A549 (cell line): ENCODE measurements at regions not wholly inside any gene's neighbourhood (a gene's known extent, or its start where the extent isn't known, plus 50 kb on each side); places are given as distances from the start of the nearest gene placed in this dataset.
"Not testable (repeated sequence)": the region's sequence is repeated elsewhere in the genome, so short reads cannot be mapped to it uniquely, and the experiment has no call there.

Experiments used
- ATAC-seq, 2 experiments: fragments of 200-7000 bp in 1 of 2; fragments of >200 bp in 1 of 2; cut with Nextera tagmentation in 1 of 2; cut with Tn5 transposase in 1 of 2; 3 replicates each; pipeline versions ENCODE4 v1.8.0 to v1.9.1; 2018 to 2020; ENCODE audit warnings: mild to moderate bottlenecking in 1 of 2, moderate library complexity in 1 of 2
- CTCF ChIA-PET: fragments of 300-600 bp; sonication (Branson Sonifier 250); formaldehyde crosslinking; extraction: SDS; loops from one replicate; lab custom pipeline; 2021; ENCODE audit warnings: antibody characterized with exemption, inconsistent platforms; lab: Yijun Ruan, JAX
- POLR2A ChIA-PET: fragments of 350-600 bp; formaldehyde crosslinking; extraction: SDS; loops from one replicate; lab custom pipeline; 2021; ENCODE audit warnings: antibody characterized with exemption, inconsistent platforms; lab: Yijun Ruan, JAX
- DNase-seq, 2 experiments: peaks; one replicate each; pipeline versions ENCODE4 v3.0.0 to v3.0.0-alpha.2; 2011 to 2016; ENCODE audit warnings: low read depth in 1 of 2, low spot score in 1 of 2
- FAIRE-seq: peaks from 2 replicates; lab custom pipeline; 2011; peaks lifted over from hg19 to GRCh38; lab: Jason Lieb, UNC
- H3K27ac ChIP-seq, 2 experiments: fragments of >200 bp; sonication (Bioruptor Twin); formaldehyde crosslinking; 3 replicates each; pipeline ENCODE4 v1.5.1; 2016 to 2017
- H3K4me1 ChIP-seq: fragments of >200 bp; sonication (Bioruptor Twin); formaldehyde crosslinking; 3 replicates; pipeline ENCODE4 v1.6.1; 2016
- H3K4me2 ChIP-seq: fragments of >200 bp; sonication (Bioruptor Twin); formaldehyde crosslinking; 3 replicates; pipeline ENCODE4 v1.6.1; 2016
- H3K4me3 ChIP-seq: fragments of >200 bp; sonication (Bioruptor Twin); formaldehyde crosslinking; 3 replicates; pipeline ENCODE4 v1.5.1; 2016
- H3K9me3 ChIP-seq: fragments of >200 bp; sonication (Bioruptor Twin); formaldehyde crosslinking; 3 replicates; pipeline ENCODE4 v1.6.1; 2016
- EHMT2 ChIP-seq: fragments of 200-600 bp; sonication (generic); IDR thresholded peaks from 2 replicates; pipeline ENCODE4 v1.6.1; 2016; ENCODE audit warnings: antibody characterized with exemption, low read depth, mild to moderate bottlenecking, moderate library complexity
- ELK1 ChIP-seq: fragments of 150-350 bp; IDR thresholded peaks from 2 replicates; pipeline ENCODE4 v1.6.1; 2014; ENCODE audit warnings: low read depth, mild to moderate bottlenecking, low read length
- EP300 ChIP-seq, 2 experiments: fragments of >200 bp; sonication (Bioruptor Twin); formaldehyde crosslinking; IDR thresholded peaks; 2 replicates in 1 of 2; 3 replicates in 1 of 2; pipeline ENCODE4 v1.6.1; 2016 to 2017
- GATA3 ChIP-seq: IDR thresholded peaks from 2 replicates; pipeline ENCODE4 v1.6.1; 2012; ENCODE audit warnings: borderline replicate concordance
- HDAC2 ChIP-seq: fragments of 200-600 bp; sonication (generic); IDR thresholded peaks from 2 replicates; pipeline ENCODE4 v1.6.1; 2016
- HES2 ChIP-seq: fragments of >200 bp; sonication (Bioruptor Twin); formaldehyde crosslinking; IDR thresholded peaks from 2 replicates; pipeline ENCODE4 v1.6.1; 2016
- HOXB13 ChIP-seq: fragments of 250-450 bp; sonication (Bioruptor Pico); IDR thresholded peaks from 2 replicates; pipeline ENCODE4 v1.5.0; 2020; ENCODE audit warnings: low read depth, mild to moderate bottlenecking, moderate library complexity
- HOXB5 ChIP-seq: fragments of 250-450 bp; sonication (Bioruptor Pico); IDR thresholded peaks from 2 replicates; pipeline ENCODE4 v1.5.0; 2020; ENCODE audit warnings: mild to moderate bottlenecking, moderate library complexity
- JUNB ChIP-seq: fragments of >200 bp; sonication (Bioruptor Twin); formaldehyde crosslinking; IDR thresholded peaks from 2 replicates; pipeline ENCODE4 v1.6.1; 2016
- KDM1A ChIP-seq: fragments of 200-600 bp; sonication (generic); IDR thresholded peaks from 2 replicates; pipeline ENCODE4 v1.6.1; 2016; ENCODE audit warnings: low read depth, mild to moderate bottlenecking
- KDM5A ChIP-seq: fragments of 200-600 bp; sonication (generic); IDR thresholded peaks from 2 replicates; pipeline ENCODE4 v1.6.1; 2016; ENCODE audit warnings: antibody characterized with exemption, mild to moderate bottlenecking
- MAFK ChIP-seq: fragments of 450-650 bp; IDR thresholded peaks from 2 replicates; pipeline ENCODE4 v1.6.1; 2014; ENCODE audit not compliant: partially characterized antibody
- MAZ ChIP-seq: fragments of 150-350 bp; IDR thresholded peaks from 2 replicates; pipeline ENCODE4 v1.6.1; 2014; ENCODE audit warnings: antibody characterized with exemption, low read depth, low read length, borderline replicate concordance
- NFE2L2 ChIP-seq: fragments of 150-350 bp; conservative IDR thresholded peaks from 2 replicates; pipeline ENCODE4 v1.6.1; 2014; ENCODE audit warnings: low read length
- NPAS2 ChIP-seq: fragments of 250-450 bp; sonication (Bioruptor Pico); IDR thresholded peaks from 2 replicates; pipeline ENCODE4 v1.8.0; 2022; ENCODE audit warnings: mild to moderate bottlenecking, moderate library complexity, borderline replicate concordance
- NR3C1 ChIP-seq: fragments of >200 bp; sonication (Bioruptor Twin); formaldehyde crosslinking; IDR thresholded peaks from 3 replicates; pipeline ENCODE4 v1.6.1; 2017
- POLR2A ChIP-seq: IDR thresholded peaks from 2 replicates; pipeline ENCODE4 v1.6.1; 2012; ENCODE audit warnings: mild to moderate bottlenecking, low read length
- POLR2AphosphoS2 ChIP-seq: conservative IDR thresholded peaks from 2 replicates; pipeline ENCODE4 v1.6.1; 2012; ENCODE audit warnings: low read length, improper control_type of control experiment, inconsistent platforms
- RAD21 ChIP-seq, 2 experiments: fragments of >200 bp in 1 of 2; sonication (Bioruptor Twin) in 1 of 2; formaldehyde crosslinking in 1 of 2; IDR thresholded peaks in 1 of 2; conservative IDR thresholded peaks in 1 of 2; 2 replicates in 1 of 2; 3 replicates in 1 of 2; pipeline ENCODE4 v1.6.1; 2012 to 2018; ENCODE audit warnings: inconsistent platforms in 1 of 2
- RCOR1 ChIP-seq: fragments of 150-350 bp; IDR thresholded peaks from 2 replicates; pipeline ENCODE4 v1.6.1; 2014; ENCODE audit warnings: antibody characterized with exemption, low read length, low read depth
- ZSCAN20 ChIP-seq: fragments of 250-450 bp; sonication (Bioruptor Pico); IDR thresholded peaks from 2 replicates; pipeline ENCODE4 v1.8.0; 2022; ENCODE audit warnings: mild to moderate bottlenecking, moderate library complexity
- WGBS: methylation state at CpG from one replicate; pipeline ENCODE4 v1.1.6; 2017; ENCODE audit errors: missing lambda C conversion rate; 5-methylcytosine and 5-hydroxymethylcytosine counted together
- TF ChIP-seq, protein P1 (sequence below): IDR thresholded peaks from 2 replicates; pipeline ENCODE4 v1.6.1; 2012; ENCODE audit warnings: low read depth, borderline replicate concordance
- TF ChIP-seq, protein P2 (sequence below): IDR thresholded peaks from 2 replicates; pipeline ENCODE4 v1.6.1; 2012

DNA sequence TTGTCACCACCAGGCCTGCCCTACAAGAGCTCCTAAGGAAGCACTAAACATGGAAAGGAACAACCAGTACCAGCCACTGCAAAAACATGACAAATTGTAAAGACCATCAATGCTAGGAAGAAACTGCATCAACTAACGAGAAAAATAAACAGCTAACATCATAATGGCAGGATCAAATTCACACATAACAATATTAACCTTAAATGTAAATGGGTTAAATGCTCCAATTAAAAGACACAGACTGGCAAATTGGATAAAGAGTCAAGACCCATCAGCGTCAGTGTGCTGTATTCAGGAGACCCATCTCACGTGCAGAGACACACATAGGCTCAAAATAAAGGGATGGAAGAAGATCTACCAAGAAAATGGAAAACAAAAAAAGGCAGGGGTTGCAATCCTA, 77.0 kb upstream of the SAMSN1 start:
- H3K4me1 ChIP-seq, POLR2A ChIA-PET, CTCF ChIA-PET, H3K27ac ChIP-seq, H3K4me2 ChIP-seq, H3K9me3 ChIP-seq, ATAC-seq, H3K4me3 ChIP-seq, DNase-seq, FAIRE-seq: not testable (repeated sequence)
- WGBS: 0% methylated on average over 3 of the region's 3 CpGs

GRCh38 chr21:14620152-14620551, 74.0 kb upstream of the SAMSN1 start:
- no peak overlapping the region for H3K27ac ChIP-seq
- CTCF ChIA-PET: no interaction called here
- 7% methylated on average over 2 of the region's 2 CpGs for WGBS
- H3K4me3 ChIP-seq: no peak overlapping the region
- H3K4me1 ChIP-seq: no peaks in the 10 kb centered on the region
- H3K9me3 ChIP-seq: no peaks in the 10 kb centered on the region
- no peak for TF ChIP-seq NR3C1
- no peak for TF ChIP-seq KDM1A
- TF ChIP-seq MAZ: no peak
- no peak for TF ChIP-seq RAD21 (conservative IDR thresholded peaks at IDR 0.05 in 1 of 2, IDR thresholded peaks at IDR 0.05 in 1 of 2)
- TF ChIP-seq NPAS2: no peak
- no peak for TF ChIP-seq GATA3
- TF ChIP-seq, protein P1, sequence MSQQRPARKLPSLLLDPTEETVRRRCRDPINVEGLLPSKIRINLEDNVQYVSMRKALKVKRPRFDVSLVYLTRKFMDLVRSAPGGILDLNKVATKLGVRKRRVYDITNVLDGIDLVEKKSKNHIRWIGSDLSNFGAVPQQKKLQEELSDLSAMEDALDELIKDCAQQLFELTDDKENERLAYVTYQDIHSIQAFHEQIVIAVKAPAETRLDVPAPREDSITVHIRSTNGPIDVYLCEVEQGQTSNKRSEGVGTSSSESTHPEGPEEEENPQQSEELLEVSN: no peak
- TF ChIP-seq ZSCAN20 (CRISPR knock-in tag): no peak
- TF ChIP-seq POLR2A: no peak
- no peak for TF ChIP-seq ELK1
- TF ChIP-seq, protein P2, sequence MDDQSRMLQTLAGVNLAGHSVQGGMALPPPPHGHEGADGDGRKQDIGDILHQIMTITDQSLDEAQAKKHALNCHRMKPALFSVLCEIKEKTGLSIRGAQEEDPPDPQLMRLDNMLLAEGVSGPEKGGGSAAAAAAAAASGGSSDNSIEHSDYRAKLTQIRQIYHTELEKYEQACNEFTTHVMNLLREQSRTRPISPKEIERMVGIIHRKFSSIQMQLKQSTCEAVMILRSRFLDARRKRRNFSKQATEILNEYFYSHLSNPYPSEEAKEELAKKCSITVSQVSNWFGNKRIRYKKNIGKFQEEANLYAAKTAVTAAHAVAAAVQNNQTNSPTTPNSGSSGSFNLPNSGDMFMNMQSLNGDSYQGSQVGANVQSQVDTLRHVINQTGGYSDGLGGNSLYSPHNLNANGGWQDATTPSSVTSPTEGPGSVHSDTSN: no peak
- TF ChIP-seq HES2: no peak
- TF ChIP-seq JUNB: no peak
- TF ChIP-seq HOXB5: no peak
- no peak for TF ChIP-seq POLR2AphosphoS2
- TF ChIP-seq MAFK: no peak
- TF ChIP-seq KDM5A: no peak
- TF ChIP-seq EHMT2: no peak
- no peak for TF ChIP-seq HDAC2
- DNase-seq (no peak), FAIRE-seq (no peak), ATAC-seq (no peak)
- no peak overlapping the region for H3K4me2 ChIP-seq
- POLR2A ChIA-PET: no interaction called here

- H3K9me3 ChIP-seq: no peaks in the 10 kb centered on the region
- WGBS: 66% methylated on average over 2 of the region's 2 CpGs
- ATAC-seq: no peak
- H3K4me2 ChIP-seq: no peak overlapping the region
- TF ChIP-seq HOXB13: no peak
- no peak for TF ChIP-seq NR3C1
- TF ChIP-seq, all 56 proteins: peak for 0
- Histone ChIP-seq H3K4me1 (no peaks in the 10 kb centered on the region), H3K4me3 (no peak overlapping the region), H3K27ac (no peak overlapping the region)
- CTCF ChIA-PET: no interaction called here
- DNase-seq (no peak), FAIRE-seq (no peak)
- POLR2A ChIA-PET: no interaction called here
These were observed 71.8 kb upstream of the SAMSN1 start for GRCh38 chr21:14617871-14618270.

DNA sequence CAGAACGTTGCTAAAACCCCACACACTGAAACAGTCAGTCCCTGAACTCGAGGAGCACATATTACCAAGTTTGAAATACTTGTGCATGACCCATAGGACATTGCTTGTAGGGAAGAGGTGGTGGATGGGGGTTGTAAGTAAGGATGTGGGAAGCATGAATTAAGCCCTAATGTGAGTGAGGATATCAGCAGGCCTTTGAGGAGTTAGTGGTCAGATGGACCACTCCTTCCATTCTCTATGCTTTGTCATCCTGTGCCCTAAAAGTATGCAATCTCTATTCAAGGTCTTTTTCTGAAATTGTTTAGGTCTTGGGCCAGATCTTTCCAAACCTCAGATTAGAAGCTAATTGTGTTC, 70.9 kb upstream of the SAMSN1 start:
- POLR2A ChIA-PET: no interaction called here

More for the DNA sequence above, 70.9 kb upstream of the SAMSN1 start:
- ATAC-seq: no peak
- no peak for DNase-seq
- H3K27ac ChIP-seq: no peak overlapping the region
- CTCF ChIA-PET: no interaction called here
- H3K9me3 ChIP-seq: no peaks in the 10 kb centered on the region
- H3K4me1 ChIP-seq: no peaks in the 10 kb centered on the region
- no peak for TF ChIP-seq NR3C1
- no peak for TF ChIP-seq ZSCAN20 (CRISPR knock-in tag)
- TF ChIP-seq RCOR1: no peak
- TF ChIP-seq EP300 (IDR thresholded peaks at IDR 0.05): no peak
- no peak for TF ChIP-seq NFE2L2
- no peak overlapping the region for H3K4me3 ChIP-seq
- no peak overlapping the region for H3K4me2 ChIP-seq
- 5% methylated on average over 2 of the region's 2 CpGs for WGBS
- no peak for FAIRE-seq
